SK-N-SH (cell line): ENCODE measurements at regions not wholly inside any gene's neighbourhood (a gene's known extent, or its start where the extent isn't known, plus 50 kb on each side); places are given as distances from the start of the nearest gene placed in this dataset.

Source experiments
- CTCF ChIA-PET: fragments of 300-600, 350-600 bp; formaldehyde crosslinking; extraction: SDS; loops from one replicate; lab custom pipeline; 2021; lab: Yijun Ruan, JAX
- POLR2A ChIA-PET: fragments of 350-600 bp; sonication (Branson Sonifier 250); formaldehyde crosslinking; extraction: SDS; loops from one replicate; lab custom pipeline; 2020; ENCODE audit warnings: antibody characterized with exemption, inconsistent platforms; lab: Yijun Ruan, JAX
- DNase-seq: peaks from one replicate; pipeline ENCODE4 v3.0.0; 2012
- H2AFZ ChIP-seq: fragments of 200-600 bp; sonication (generic); 2 replicates; pipeline ENCODE4 v1.8.1; 2016; ENCODE audit warnings: antibody characterized with exemption, mild to moderate bottlenecking, low read depth
- H3F3A ChIP-seq: fragments of 200-600 bp; sonication (generic); replicated peaks from 2 replicates; pipeline ENCODE3; 2016; ENCODE audit warnings: antibody characterized with exemption, mild to moderate bottlenecking; ENCODE audit not compliant: insufficient read depth
- H3K27ac ChIP-seq, 2 experiments: fragments of 200-500 bp in 1 of 2; fragments of 200-600 bp in 1 of 2; sonication (Bioruptor generic) in 1 of 2; sonication (generic), shearing (Covaris generic) in 1 of 2; 2 replicates each; pipeline versions ENCODE4 v1.5.1 to v1.6.1; 2014 to 2016; ENCODE audit warnings: low read depth in 2 of 2, inconsistent platforms in 1 of 2, low read length in 1 of 2, mild to moderate bottlenecking in 1 of 2, mixed read lengths in 1 of 2
- H3K27me3 ChIP-seq: fragments of 200-600 bp; sonication (generic), shearing (Covaris generic); 2 replicates; pipeline ENCODE4 v1.6.1; 2016; ENCODE audit warnings: mixed run types; ENCODE audit not compliant: insufficient read depth
- H3K36me3 ChIP-seq, 2 experiments: fragments of 200-500 bp in 1 of 2; fragments of 200-600 bp in 1 of 2; sonication (Bioruptor generic) in 1 of 2; sonication (generic) in 1 of 2; replicated peaks in 1 of 2; 2 replicates each; pipeline versions ENCODE3 to v1.5.1; 2014 to 2016; ENCODE audit warnings: low read length in 1 of 2, mild to moderate bottlenecking in 1 of 2; ENCODE audit not compliant: insufficient read depth in 2 of 2, control insufficient read depth in 1 of 2
- H3K4me1 ChIP-seq, 2 experiments: fragments of 200-500 bp in 1 of 2; fragments of 200-600 bp in 1 of 2; sonication (Bioruptor generic) in 1 of 2; sonication (generic), shearing (Covaris generic) in 1 of 2; 2 replicates each; pipeline versions ENCODE4 v1.5.1 to v1.6.1; 2014 to 2016; ENCODE audit warnings: low read depth in 1 of 2, low read length in 1 of 2, mixed run types in 1 of 2; ENCODE audit not compliant: insufficient read depth in 2 of 2, control insufficient read depth in 1 of 2
- H3K4me2 ChIP-seq: fragments of 200-600 bp; sonication (generic), shearing (Covaris generic); 2 replicates; pipeline ENCODE4 v1.6.1; 2017; ENCODE audit warnings: mixed run types
- H3K4me3 ChIP-seq, 2 experiments: fragments of 200-500 bp in 1 of 2; fragments of 200-600 bp in 1 of 2; sonication (Bioruptor generic) in 1 of 2; sonication (generic), shearing (Covaris generic) in 1 of 2; 2 replicates each; pipeline versions ENCODE4 v1.5.1 to v1.8.1; 2014 to 2016; ENCODE audit warnings: low read depth in 2 of 2, inconsistent platforms in 1 of 2, low read length in 1 of 2, mild to moderate bottlenecking in 1 of 2, mixed read lengths in 1 of 2, moderate library complexity in 1 of 2
- H3K79me2 ChIP-seq: fragments of 200-600 bp; sonication (generic); 2 replicates; pipeline ENCODE4 v1.8.1; 2017; ENCODE audit warnings: mild to moderate bottlenecking; ENCODE audit not compliant: insufficient read depth
- H3K9ac ChIP-seq: fragments of 200-600 bp; sonication (generic); 2 replicates; pipeline ENCODE4 v1.6.1; 2017; ENCODE audit warnings: mixed run types
- H3K9me2 ChIP-seq: fragments of 200-600 bp; sonication (generic); 2 replicates; pipeline ENCODE4 v1.6.1; 2017; ENCODE audit warnings: mixed run types
- H3K9me3 ChIP-seq: fragments of 200-600 bp; sonication (generic); 2 replicates; pipeline ENCODE4 v1.6.1; 2017; ENCODE audit warnings: mixed run types, mild to moderate bottlenecking, moderate library complexity
- H4K20me1 ChIP-seq: fragments of 200-600 bp; sonication (generic); 2 replicates; pipeline ENCODE4 v1.6.1; 2017; ENCODE audit warnings: mild to moderate bottlenecking, mixed run types; ENCODE audit not compliant: insufficient read depth
- CTCF ChIP-seq: fragments of 200-600 bp; sonication (generic); IDR thresholded peaks from 2 replicates; pipeline ENCODE4 v1.6.1; 2017; ENCODE audit warnings: antibody characterized with exemption, mild to moderate bottlenecking, moderate library complexity
- ELF1 ChIP-seq: IDR thresholded peaks from 2 replicates; pipeline ENCODE4 v1.4.0; 2012
- FOSL2 ChIP-seq: IDR thresholded peaks from 2 replicates; pipeline ENCODE4 v1.4.0; 2012; ENCODE audit warnings: low read depth, mild to moderate bottlenecking, moderate library complexity, borderline replicate concordance
- FOXJ3 ChIP-seq: sonication (generic); formaldehyde crosslinking; IDR thresholded peaks from 2 replicates; pipeline ENCODE4 v1.5.1; 2020; ENCODE audit warnings: mild to moderate bottlenecking, missing genetic modification reagents
- FOXM1 ChIP-seq: IDR thresholded peaks from 2 replicates; pipeline ENCODE4 v1.4.0; 2012; ENCODE audit warnings: low read depth, mild to moderate bottlenecking
- JUND ChIP-seq: IDR thresholded peaks from 2 replicates; pipeline ENCODE4 v1.4.0; 2012
- MEF2A ChIP-seq: IDR thresholded peaks from 2 replicates; pipeline ENCODE4 v1.4.0; 2012; ENCODE audit warnings: low read depth, borderline replicate concordance
- NFIC ChIP-seq: IDR thresholded peaks from 2 replicates; pipeline ENCODE4 v1.4.0; 2012; ENCODE audit warnings: borderline replicate concordance
- RAD21 ChIP-seq: IDR thresholded peaks from 2 replicates; pipeline ENCODE4 v1.6.1; 2012; ENCODE audit warnings: mild to moderate bottlenecking, low read length
- RXRA ChIP-seq: IDR thresholded peaks from 2 replicates; pipeline ENCODE4 v1.4.0; 2012; ENCODE audit warnings: low read depth, mild to moderate bottlenecking, borderline replicate concordance
- TAF1 ChIP-seq: IDR thresholded peaks from 2 replicates; pipeline ENCODE4 v1.6.1; 2012; ENCODE audit warnings: low read depth, mild to moderate bottlenecking, low read length, moderate library complexity, borderline replicate concordance
- WGBS: methylation state at CpG from one replicate; pipeline ENCODE4 v1.1.6; 2017; ENCODE audit warnings: low lambda C conversion rate; 5-methylcytosine and 5-hydroxymethylcytosine counted together
- TF ChIP-seq, protein P1 (sequence below): fragments of 150-350 bp; IDR thresholded peaks from 2 replicates; pipeline ENCODE4 v1.6.1; 2016; ENCODE audit warnings: mild to moderate bottlenecking, low read depth, low read length

DNA sequence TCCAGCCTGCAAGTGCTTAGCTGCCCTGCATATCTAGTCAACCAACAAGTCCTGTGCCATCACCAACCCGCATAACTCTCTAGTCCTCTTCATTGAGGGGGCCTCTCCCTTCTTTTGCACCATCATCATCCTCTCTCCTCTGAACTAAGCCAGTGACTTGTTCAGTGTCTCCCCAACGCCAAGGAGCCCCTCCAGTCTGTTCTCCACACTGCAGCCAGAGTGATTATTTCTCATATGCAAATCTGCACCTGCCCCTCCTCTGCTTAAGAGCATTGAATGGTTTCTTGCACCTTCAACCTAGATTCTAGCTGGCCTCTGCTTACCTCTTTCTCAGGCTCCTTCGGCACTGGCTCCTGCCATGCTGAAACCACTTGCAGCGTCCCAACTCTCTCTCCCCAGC lies 141.8 kb downstream of the FAM161A start:
- H3K4me2 ChIP-seq: no peak overlapping the region
- no peaks in the 10 kb centered on the region for H3K36me3 ChIP-seq
- H3K4me1 ChIP-seq: no peaks in the 10 kb centered on the region
- H3K9me3 ChIP-seq: no peaks in the 10 kb centered on the region
- no peak overlapping the region for H3K27ac ChIP-seq
- no peak for DNase-seq
- no peaks in the 10 kb centered on the region for H3K9me2 ChIP-seq
- ChIA-PET POLR2A (no interaction called here), CTCF (no interaction called here)
- no peaks in the 10 kb centered on the region for H3F3A ChIP-seq
- H3K79me2 ChIP-seq: no peaks in the 10 kb centered on the region
- H3K27me3 ChIP-seq: no peaks in the 10 kb centered on the region
- no peak overlapping the region for H3K4me3 ChIP-seq
- no peak overlapping the region for H2AFZ ChIP-seq
- no peak for TF ChIP-seq RXRA
- no peak overlapping the region for H3K9ac ChIP-seq
- 71% methylated on average over 4 of the region's 4 CpGs for WGBS
- no peaks in the 10 kb centered on the region for H4K20me1 ChIP-seq

- Histone ChIP-seq H3K4me2 (no peak overlapping the region), H4K20me1 (no peaks in the 10 kb centered on the region), H3F3A (no peaks in the 10 kb centered on the region), H3K79me2 (no peaks in the 10 kb centered on the region), H3K9ac (no peak overlapping the region), H3K4me3 (no peak overlapping the region), H2AFZ (no peak overlapping the region), H3K36me3 (no peaks in the 10 kb centered on the region), H3K27ac (no peak overlapping the region), H3K27me3 (no peaks in the 10 kb centered on the region), H3K4me1 (no peaks in the 10 kb centered on the region), H3K9me3 (no peaks in the 10 kb centered on the region), H3K9me2 (no peaks in the 10 kb centered on the region)
- TF ChIP-seq NFIC (no peak), CTCF (no peak), ELF1 (no peak), RXRA (no peak), FOSL2 (no peak), JUND (no peak), TAF1 (no peak), FOXM1 (no peak), FOXJ3 (CRISPR knock-in tag) (no peak), MEF2A (no peak), RAD21 (no peak)
- TF ChIP-seq, protein P1, sequence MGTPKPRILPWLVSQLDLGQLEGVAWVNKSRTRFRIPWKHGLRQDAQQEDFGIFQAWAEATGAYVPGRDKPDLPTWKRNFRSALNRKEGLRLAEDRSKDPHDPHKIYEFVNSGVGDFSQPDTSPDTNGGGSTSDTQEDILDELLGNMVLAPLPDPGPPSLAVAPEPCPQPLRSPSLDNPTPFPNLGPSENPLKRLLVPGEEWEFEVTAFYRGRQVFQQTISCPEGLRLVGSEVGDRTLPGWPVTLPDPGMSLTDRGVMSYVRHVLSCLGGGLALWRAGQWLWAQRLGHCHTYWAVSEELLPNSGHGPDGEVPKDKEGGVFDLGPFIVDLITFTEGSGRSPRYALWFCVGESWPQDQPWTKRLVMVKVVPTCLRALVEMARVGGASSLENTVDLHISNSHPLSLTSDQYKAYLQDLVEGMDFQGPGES: no peak
- WGBS: 49% methylated on average over 4 of the region's 4 CpGs
- CTCF ChIA-PET: no interaction called here
- POLR2A ChIA-PET: no interaction called here
- DNase-seq: no peak
Observed at GRCh38 chr2:61710711-61711110, 143.1 kb downstream of the FAM161A start.
